ENCODE measurements at regions not wholly inside any gene's neighbourhood (a gene's known extent, or its start where the extent isn't known, plus 50 kb on each side); places are given as distances from the start of the nearest gene placed in this dataset.

GRCh38 chr16:5488581-5488980, 391.0 kb upstream of the EEF2KMT start:
- H3K4me3 ChIP-seq: no peak overlapping the region
- DNase-seq (no peak), ATAC-seq (no peak)
- whole genome bisulfite sequencing, 4 donors: 26 to 75% (median 46%) methylated on average over 3 of the region's 3 CpGs
- H3K4me1 ChIP-seq: no peaks in the 10 kb centered on the region
- H3K9me3 ChIP-seq: no peaks in the 10 kb centered on the region
- no peak overlapping the region for H3K27ac ChIP-seq
- TF ChIP-seq POLR2A (IDR thresholded peaks at IDR 0.05): no peak
- no peak for TF ChIP-seq CTCF (IDR thresholded peaks at IDR 0.05)
- H3K27me3 ChIP-seq: peaks cover 0 to 1% (median 0%) of the 10 kb centered on the region in 9 donors
- intact Hi-C loops (cut with DNase I): no loop called here
- no peaks in the 10 kb centered on the region for H3K36me3 ChIP-seq

- no peak for ATAC-seq
- WGBS, 4 donors: 76 to 85% (median 82%) methylated on average over 2 of the region's 2 CpGs
These were observed 390.1 kb upstream of the EEF2KMT start for GRCh38 chr16:5487728-5488127.

GRCh38 chr16:5482256-5482655, 384.7 kb upstream of the EEF2KMT start:
- WGBS, 4 donors: 32 to 45% (median 40%) methylated on average over 5 of the region's 5 CpGs
- no peak for DNase-seq
- no peaks in the 10 kb centered on the region for H3K9me3 ChIP-seq
- H3K36me3 ChIP-seq: no peaks in the 10 kb centered on the region
- peaks cover 0 to 20% (median 0%) of the 10 kb centered on the region in 9 donors for H3K27me3 ChIP-seq
- intact Hi-C loops (cut with DNase I): no loop called here
- H3K4me3 ChIP-seq: no peak overlapping the region
- H3K4me1 ChIP-seq: no peaks in the 10 kb centered on the region
- TF ChIP-seq CTCF (IDR thresholded peaks at IDR 0.05) (no peak), POLR2A (IDR thresholded peaks at IDR 0.05) (no peak)
- no peak for ATAC-seq
- H3K27ac ChIP-seq: no peak overlapping the region

More at GRCh38 chr16:5487728-5488127, 390.1 kb upstream of the EEF2KMT start:
- Histone ChIP-seq H3K4me1 (no peaks in the 10 kb centered on the region), H3K27ac (no peak overlapping the region), H3K9me3 (no peaks in the 10 kb centered on the region), H3K36me3 (no peaks in the 10 kb centered on the region), H3K27me3 (peaks cover 0 to 8% (median 0%) of the 10 kb centered on the region in 9 donors), H3K4me3 (no peak overlapping the region)
- intact Hi-C loops (cut with DNase I): no loop called here
- no peak for DNase-seq
- no peak for TF ChIP-seq POLR2A (IDR thresholded peaks at IDR 0.05)
- TF ChIP-seq CTCF (IDR thresholded peaks at IDR 0.05): no peak

- TF ChIP-seq POLR2A (IDR thresholded peaks at IDR 0.05) (no peak), CTCF (IDR thresholded peaks at IDR 0.05) (no peak)
- Histone ChIP-seq H3K27ac (no peak overlapping the region), H3K36me3 (no peaks in the 10 kb centered on the region), H3K9me3 (no peaks in the 10 kb centered on the region), H3K4me1 (no peaks in the 10 kb centered on the region), H3K4me3 (no peak overlapping the region), H3K27me3 (peaks cover 0 to 20% (median 0%) of the 10 kb centered on the region in 9 donors)
- DNase-seq (no peak), ATAC-seq (no peak)
- 69 to 83% (median 75%) methylated on average over 7 of the region's 7 CpGs for WGBS, 4 donors
- intact Hi-C loops (cut with DNase I): no loop called here
These were observed 383.0 kb upstream of the EEF2KMT start for GRCh38 chr16:5480431-5481195.

Data from heart left ventricle (tissue), 16 donors.